ENCODE measurements at regions not wholly inside any gene's neighbourhood (a gene's known extent, or its start where the extent isn't known, plus 50 kb on each side); places are given as distances from the start of the nearest gene placed in this dataset.

- Mint-ChIP-seq H3K4me1 (peaks cover 0 to 15% (median 5%) of the 10 kb centered on the region in 7 donors), H3K27ac (no peak overlapping the region), H3K36me3 (no peaks in the 10 kb centered on the region), H3K9me3 (no peaks in the 10 kb centered on the region), H3K27me3 (peaks cover 6 to 20% (median 13%) of the 10 kb centered on the region in 5 donors), H3K4me3 (no peak overlapping the region)
- H3K9me3 ChIP-seq (ENCODE audit: control insufficient read depth in 2 of 3, low read length in 3 of 3) = no peaks in the 10 kb centered on the region
- H3K36me3 ChIP-seq (ENCODE audit: control insufficient read depth in 2 of 3, insufficient read depth in 3 of 3, low read length in 3 of 3) = no peaks in the 10 kb centered on the region
- H3K27me3 ChIP-seq (ENCODE audit: control insufficient read depth in 2 of 2, insufficient read depth in 2 of 2, low read length in 2 of 2) = no peaks in the 10 kb centered on the region
- intact Hi-C loops (cut with micrococcal nuclease) = loop anchor here in 1 of 2 donors (1.0 kb wide), 1 partner anchor 924 kb away; no protein-coding TSS in a partner anchor
- ChIA-PET CTCF (interaction anchor here (1.6 kb wide), 1 partner anchor 828 kb away, joined by 5 read pairs; no protein-coding TSS in a partner anchor), POLR2A (no interaction called here)
- H3K4me1 ChIP-seq (ENCODE audit: control insufficient read depth in 2 of 2, insufficient read depth in 2 of 2, low read length in 2 of 2) = no peaks in the 10 kb centered on the region
- no peak overlapping the region for H3K27ac ChIP-seq (ENCODE audit: low read depth, low read length)
- DNase-seq (no peak), ATAC-seq (peak; percentile 21)
- H3K4me3 ChIP-seq (ENCODE audit: low read length) = no peak overlapping the region
Measured at GRCh38 chr3:157607826-157608405, 104.7 kb upstream of the VEPH1 start.

GRCh38 chr3:157606852-157607197 is 103.6 kb upstream of the VEPH1 start:
- Histone ChIP-seq H3K36me3 (ENCODE audit: control insufficient read depth in 2 of 3, insufficient read depth in 3 of 3, low read length in 3 of 3) (no peaks in the 10 kb centered on the region), H3K4me1 (ENCODE audit: control insufficient read depth in 2 of 2, insufficient read depth in 2 of 2, low read length in 2 of 2) (no peaks in the 10 kb centered on the region), H3K4me3 (ENCODE audit: low read length) (no peak overlapping the region), H3K27me3 (ENCODE audit: control insufficient read depth in 2 of 2, insufficient read depth in 2 of 2, low read length in 2 of 2) (no peaks in the 10 kb centered on the region), H3K9me3 (ENCODE audit: control insufficient read depth in 2 of 3, low read length in 3 of 3) (no peaks in the 10 kb centered on the region), H3K27ac (ENCODE audit: low read depth, low read length) (no peak overlapping the region)
- ATAC-seq = no peak
- H3K9me3 Mint-ChIP-seq = no peaks in the 10 kb centered on the region
- H3K36me3 Mint-ChIP-seq = no peaks in the 10 kb centered on the region
- no peak for DNase-seq
- ChIA-PET CTCF (interaction anchor here (0.7 to 2.4 kb wide), 6 partner anchors 10 to 830 kb away, joined by 3 to 10 read pairs (median 4); no protein-coding TSS in a partner anchor), POLR2A (no interaction called here)
- peak overlapping the region in 4 of 10 donors; percentile 20 to 72 (median 62) for H3K4me3 Mint-ChIP-seq
- peaks cover 0 to 15% (median 5%) of the 10 kb centered on the region in 7 donors for H3K4me1 Mint-ChIP-seq
- H3K27me3 Mint-ChIP-seq = peaks cover 9 to 25% (median 13%) of the 10 kb centered on the region in 5 donors
- H3K27ac Mint-ChIP-seq = peak overlapping the region in 1 of 9 donors; percentile 20
- intact Hi-C loops (cut with micrococcal nuclease) = loop anchor here in 1 of 2 donors (1.0 kb wide), 2 partner anchors 827 to 925 kb away; no protein-coding TSS in a partner anchor

- Histone ChIP-seq H3K27ac (ENCODE audit: low read depth, low read length) (no peak overlapping the region), H3K36me3 (ENCODE audit: control insufficient read depth in 2 of 3, insufficient read depth in 3 of 3, low read length in 3 of 3) (no peaks in the 10 kb centered on the region), H3K9me3 (ENCODE audit: control insufficient read depth in 2 of 3, low read length in 3 of 3) (no peaks in the 10 kb centered on the region), H3K4me1 (ENCODE audit: control insufficient read depth in 2 of 2, insufficient read depth in 2 of 2, low read length in 2 of 2) (no peaks in the 10 kb centered on the region), H3K27me3 (ENCODE audit: control insufficient read depth in 2 of 2, insufficient read depth in 2 of 2, low read length in 2 of 2) (no peaks in the 10 kb centered on the region), H3K4me3 (ENCODE audit: low read length) (no peak overlapping the region)
- peaks cover 9 to 28% (median 13%) of the 10 kb centered on the region in 5 donors for H3K27me3 Mint-ChIP-seq
- peaks cover 0 to 15% (median 5%) of the 10 kb centered on the region in 7 donors for H3K4me1 Mint-ChIP-seq
- CTCF ChIA-PET = interaction anchor here (0.7 to 2.4 kb wide), 8 partner anchors 8 to 830 kb away, joined by 3 to 10 read pairs (median 3); no protein-coding TSS in a partner anchor
- POLR2A ChIA-PET = no interaction called here
- peak overlapping the region in 4 of 10 donors; percentile 20 to 72 (median 62) for H3K4me3 Mint-ChIP-seq
- ATAC-seq (peak; percentile 76), DNase-seq (peak; percentile 15 to 59 (median 44))
- no peaks in the 10 kb centered on the region for H3K36me3 Mint-ChIP-seq
- H3K9me3 Mint-ChIP-seq = no peaks in the 10 kb centered on the region
- H3K27ac Mint-ChIP-seq = peak overlapping the region in 1 of 9 donors; percentile 20
- intact Hi-C loops (cut with micrococcal nuclease) = loop anchor here in 1 of 2 donors (1.0 kb wide), 1 partner anchor 828 kb away; no protein-coding TSS in a partner anchor
Measured at GRCh38 chr3:157606011-157606851, 103.0 kb upstream of the VEPH1 start.

- Mint-ChIP-seq H3K4me1 (peaks cover 0 to 15% (median 5%) of the 10 kb centered on the region in 7 donors), H3K27me3 (peaks cover 4 to 28% (median 13%) of the 10 kb centered on the region in 5 donors), H3K27ac (no peak overlapping the region), H3K9me3 (no peaks in the 10 kb centered on the region), H3K36me3 (no peaks in the 10 kb centered on the region), H3K4me3 (no peak overlapping the region)
- intact Hi-C loops (cut with micrococcal nuclease) = no loop called here
- H3K27ac ChIP-seq (ENCODE audit: low read depth, low read length) = no peak overlapping the region
- H3K27me3 ChIP-seq (ENCODE audit: control insufficient read depth in 2 of 2, insufficient read depth in 2 of 2, low read length in 2 of 2) = no peaks in the 10 kb centered on the region
- no peak overlapping the region for H3K4me3 ChIP-seq (ENCODE audit: low read length)
- no peaks in the 10 kb centered on the region for H3K4me1 ChIP-seq (ENCODE audit: control insufficient read depth in 2 of 2, insufficient read depth in 2 of 2, low read length in 2 of 2)
- DNase-seq (no peak), ATAC-seq (no peak)
- no peaks in the 10 kb centered on the region for H3K36me3 ChIP-seq (ENCODE audit: control insufficient read depth in 2 of 3, insufficient read depth in 3 of 3, low read length in 3 of 3)
- H3K9me3 ChIP-seq (ENCODE audit: control insufficient read depth in 2 of 3, low read length in 3 of 3) = no peaks in the 10 kb centered on the region
- ChIA-PET CTCF (interaction anchor here (0.9 to 2.4 kb wide), 3 partner anchors 9 to 829 kb away, joined by 3 to 10 read pairs (median 3); no protein-coding TSS in a partner anchor), POLR2A (no interaction called here)
Measured at GRCh38 chr3:157605356-157605755, 102.1 kb upstream of the VEPH1 start.

GRCh38 chr3:157602424-157602823 is 99.2 kb upstream of the VEPH1 start:
- Histone ChIP-seq H3K27ac (ENCODE audit: low read depth, low read length) (no peak overlapping the region), H3K27me3 (ENCODE audit: control insufficient read depth in 2 of 2, insufficient read depth in 2 of 2, low read length in 2 of 2) (no peaks in the 10 kb centered on the region), H3K4me3 (ENCODE audit: low read length) (no peak overlapping the region), H3K4me1 (ENCODE audit: control insufficient read depth in 2 of 2, insufficient read depth in 2 of 2, low read length in 2 of 2) (no peaks in the 10 kb centered on the region), H3K36me3 (ENCODE audit: control insufficient read depth in 2 of 3, insufficient read depth in 3 of 3, low read length in 3 of 3) (no peaks in the 10 kb centered on the region), H3K9me3 (ENCODE audit: control insufficient read depth in 2 of 3, low read length in 3 of 3) (no peaks in the 10 kb centered on the region)
- Mint-ChIP-seq H3K4me1 (peaks cover 0 to 7% (median 4%) of the 10 kb centered on the region in 7 donors), H3K9me3 (no peaks in the 10 kb centered on the region), H3K27ac (no peak overlapping the region), H3K4me3 (no peak overlapping the region), H3K27me3 (peaks cover 9 to 30% (median 11%) of the 10 kb centered on the region in 5 donors), H3K36me3 (no peaks in the 10 kb centered on the region)
- DNase-seq (no peak), ATAC-seq (no peak)
- intact Hi-C loops (cut with micrococcal nuclease) = no loop called here
- CTCF ChIA-PET = no interaction called here
- POLR2A ChIA-PET = no interaction called here

- Mint-ChIP-seq H3K27me3 (peaks cover 11 to 43% (median 29%) of the 10 kb centered on the region in 5 donors), H3K4me1 (no peaks in the 10 kb centered on the region), H3K27ac (no peak overlapping the region), H3K9me3 (no peaks in the 10 kb centered on the region), H3K4me3 (no peak overlapping the region), H3K36me3 (no peaks in the 10 kb centered on the region)
- no peaks in the 10 kb centered on the region for H3K36me3 ChIP-seq (ENCODE audit: control insufficient read depth in 2 of 3, insufficient read depth in 3 of 3, low read length in 3 of 3)
- ATAC-seq (no peak), DNase-seq (no peak)
- CTCF ChIA-PET = interaction anchor here (0.6 kb wide), 1 partner anchor 11 kb away, joined by 3 read pairs; no protein-coding TSS in a partner anchor
- H3K4me3 ChIP-seq (ENCODE audit: low read length) = no peak overlapping the region
- H3K27me3 ChIP-seq (ENCODE audit: control insufficient read depth in 2 of 2, insufficient read depth in 2 of 2, low read length in 2 of 2) = no peaks in the 10 kb centered on the region
- no peaks in the 10 kb centered on the region for H3K9me3 ChIP-seq (ENCODE audit: control insufficient read depth in 2 of 3, low read length in 3 of 3)
- H3K4me1 ChIP-seq (ENCODE audit: control insufficient read depth in 2 of 2, insufficient read depth in 2 of 2, low read length in 2 of 2) = no peaks in the 10 kb centered on the region
- POLR2A ChIA-PET = no interaction called here
- H3K27ac ChIP-seq (ENCODE audit: low read depth, low read length) = no peak overlapping the region
- intact Hi-C loops (cut with micrococcal nuclease) = no loop called here
Measured at GRCh38 chr3:157595259-157595658, 92.0 kb upstream of the VEPH1 start.

Data from naive thymus-derived CD4-positive, alpha-beta T cell (primary cell).